ENCODE measurements at regions not wholly inside any gene's neighbourhood (a gene's known extent, or its start where the extent isn't known, plus 50 kb on each side); places are given as distances from the start of the nearest gene placed in this dataset.

DNA sequence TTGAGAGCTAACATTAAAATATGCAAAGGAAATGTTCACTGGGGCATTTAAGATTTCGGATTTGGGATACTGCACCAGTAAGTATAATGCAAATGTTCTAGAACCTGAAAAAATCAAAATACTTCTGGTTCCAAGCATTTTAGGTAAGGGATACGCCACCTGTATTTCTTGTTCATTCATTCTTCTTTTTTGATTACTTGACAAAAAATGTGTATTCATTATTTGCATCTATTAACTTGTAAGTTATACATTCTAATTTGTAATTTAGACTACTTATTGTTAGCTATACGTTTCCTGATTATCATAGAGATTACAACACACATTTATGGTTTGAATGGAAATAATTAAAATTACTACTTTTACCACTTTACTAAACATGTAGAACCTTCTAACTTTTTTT is 486.9 kb downstream of the SOX5 start:
- H3K9me3 ChIP-seq (ENCODE audit: control insufficient read depth, insufficient read depth, low read length) = no peaks in the 10 kb centered on the region; the same call in 1 of the 2 replicates
- H3K4me1 ChIP-seq (ENCODE audit: control insufficient read depth, low read length) = no peaks in the 10 kb centered on the region
- no peak for TF ChIP-seq EZH2phosphoT487 (IDR thresholded peaks at IDR 0.05; ENCODE audit: borderline replicate concordance, low read length)
- TF ChIP-seq, protein P1, sequence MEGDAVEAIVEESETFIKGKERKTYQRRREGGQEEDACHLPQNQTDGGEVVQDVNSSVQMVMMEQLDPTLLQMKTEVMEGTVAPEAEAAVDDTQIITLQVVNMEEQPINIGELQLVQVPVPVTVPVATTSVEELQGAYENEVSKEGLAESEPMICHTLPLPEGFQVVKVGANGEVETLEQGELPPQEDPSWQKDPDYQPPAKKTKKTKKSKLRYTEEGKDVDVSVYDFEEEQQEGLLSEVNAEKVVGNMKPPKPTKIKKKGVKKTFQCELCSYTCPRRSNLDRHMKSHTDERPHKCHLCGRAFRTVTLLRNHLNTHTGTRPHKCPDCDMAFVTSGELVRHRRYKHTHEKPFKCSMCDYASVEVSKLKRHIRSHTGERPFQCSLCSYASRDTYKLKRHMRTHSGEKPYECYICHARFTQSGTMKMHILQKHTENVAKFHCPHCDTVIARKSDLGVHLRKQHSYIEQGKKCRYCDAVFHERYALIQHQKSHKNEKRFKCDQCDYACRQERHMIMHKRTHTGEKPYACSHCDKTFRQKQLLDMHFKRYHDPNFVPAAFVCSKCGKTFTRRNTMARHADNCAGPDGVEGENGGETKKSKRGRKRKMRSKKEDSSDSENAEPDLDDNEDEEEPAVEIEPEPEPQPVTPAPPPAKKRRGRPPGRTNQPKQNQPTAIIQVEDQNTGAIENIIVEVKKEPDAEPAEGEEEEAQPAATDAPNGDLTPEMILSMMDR (IDR thresholded peaks at IDR 0.05; ENCODE audit: low read depth, low read length, poor library complexity, severe bottlenecking) = no peak
- H3K79me2 ChIP-seq (ENCODE audit: control insufficient read depth, low read length) = no peaks in the 10 kb centered on the region
- H3F3A ChIP-seq (ENCODE audit: control insufficient read depth, insufficient read depth) = no peaks in the 10 kb centered on the region
- H3K4me2 ChIP-seq (ENCODE audit: low read length) = no peak overlapping the region
- no peaks in the 10 kb centered on the region for H3K27me3 ChIP-seq (ENCODE audit: control insufficient read depth, low read length)
- H3K27ac ChIP-seq (ENCODE audit: low read depth, low read length) = no peak overlapping the region
- no peaks in the 10 kb centered on the region for H3K36me3 ChIP-seq (ENCODE audit: control insufficient read depth, low read length)
- no peaks in the 10 kb centered on the region for H3K9me2 ChIP-seq (replicated peaks; ENCODE audit: control insufficient read depth, low read length)
- no peak overlapping the region for H3K4me3 ChIP-seq (ENCODE audit: low read length)
- H4K20me1 ChIP-seq (ENCODE audit: control insufficient read depth, insufficient read depth, low read depth, low read length) = no peaks in the 10 kb centered on the region

DNA sequence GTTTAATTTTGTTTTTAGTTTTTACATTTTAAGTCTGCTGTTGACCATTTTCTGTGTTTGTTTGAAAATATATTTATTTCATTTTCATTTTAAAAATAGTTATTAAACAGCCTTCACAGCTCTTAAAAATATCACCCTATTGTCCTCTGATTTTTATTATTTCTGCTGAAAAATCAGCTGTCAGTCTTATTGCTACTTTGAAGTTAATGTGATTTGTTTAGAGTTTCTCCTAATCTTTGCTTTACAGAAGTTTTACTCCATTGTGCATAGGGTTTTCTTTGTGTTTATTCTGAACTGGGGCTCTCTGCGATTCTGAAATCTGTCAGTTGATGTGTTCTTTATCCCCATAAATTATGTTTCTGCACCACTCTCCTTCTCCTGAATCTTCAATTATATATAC is 486.3 kb downstream of the SOX5 start:
- H3K4me2 ChIP-seq (ENCODE audit: low read length) = no peak overlapping the region
- H3K27me3 ChIP-seq (ENCODE audit: control insufficient read depth, low read length) = no peaks in the 10 kb centered on the region

DNA sequence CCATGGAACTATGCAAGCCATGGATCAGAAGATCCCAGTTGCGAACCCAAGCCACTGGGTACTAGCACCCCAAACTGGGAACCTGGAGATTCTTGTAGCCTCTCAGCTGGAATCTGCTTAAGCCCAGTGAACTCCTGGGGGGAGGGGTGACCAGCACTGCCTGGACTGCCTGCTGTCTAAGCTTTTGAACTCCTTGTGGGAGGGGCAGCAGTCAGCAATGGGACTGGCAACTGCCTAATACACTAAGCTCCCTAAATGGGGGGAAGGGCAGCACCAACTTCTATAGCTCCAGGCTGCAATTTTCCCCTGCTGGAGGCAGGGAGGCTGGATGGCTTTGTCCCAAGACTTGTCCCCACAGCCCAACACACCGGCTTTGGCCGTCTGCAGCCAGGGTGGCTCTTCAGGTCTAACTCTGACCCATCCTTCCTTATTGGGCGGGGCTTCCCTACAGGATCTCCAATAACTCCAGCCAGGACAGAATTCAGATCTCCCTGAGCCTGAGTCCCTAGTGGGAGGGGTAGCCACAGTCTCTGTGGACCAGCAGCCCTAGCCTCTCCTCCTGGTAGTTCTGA is 485.1 kb downstream of the SOX5 start:
- Histone ChIP-seq H3K4me1 (ENCODE audit: control insufficient read depth, low read length) (no peaks in the 10 kb centered on the region), H3K9me2 (replicated peaks; ENCODE audit: control insufficient read depth, low read length) (no peaks in the 10 kb centered on the region), H3K27me3 (ENCODE audit: control insufficient read depth, low read length) (no peaks in the 10 kb centered on the region), H3K79me2 (ENCODE audit: control insufficient read depth, low read length) (no peaks in the 10 kb centered on the region), H4K20me1 (ENCODE audit: control insufficient read depth, insufficient read depth, low read depth, low read length) (no peaks in the 10 kb centered on the region), H3K27ac (ENCODE audit: low read depth, low read length) (no peak overlapping the region), H3K4me3 (ENCODE audit: low read length) (no peak overlapping the region), H3K36me3 (ENCODE audit: control insufficient read depth, low read length) (no peaks in the 10 kb centered on the region), H3K4me2 (ENCODE audit: low read length) (no peak overlapping the region), H3K9me3 (ENCODE audit: control insufficient read depth, insufficient read depth, low read length) (no peaks in the 10 kb centered on the region; the same call in 1 of the 2 replicates), H3F3A (ENCODE audit: control insufficient read depth, insufficient read depth) (no peaks in the 10 kb centered on the region)
- TF ChIP-seq EZH2phosphoT487 (IDR thresholded peaks at IDR 0.05; ENCODE audit: borderline replicate concordance, low read length) = no peak

More for the DNA sequence above, 486.3 kb downstream of the SOX5 start:
- H3K9me3 ChIP-seq (ENCODE audit: control insufficient read depth, insufficient read depth, low read length) = no peaks in the 10 kb centered on the region; the same call in 1 of the 2 replicates
- H4K20me1 ChIP-seq (ENCODE audit: control insufficient read depth, insufficient read depth, low read depth, low read length) = no peaks in the 10 kb centered on the region
- H3K4me3 ChIP-seq (ENCODE audit: low read length) = no peak overlapping the region
- H3F3A ChIP-seq (ENCODE audit: control insufficient read depth, insufficient read depth) = no peaks in the 10 kb centered on the region
- H3K79me2 ChIP-seq (ENCODE audit: control insufficient read depth, low read length) = no peaks in the 10 kb centered on the region
- no peak overlapping the region for H3K27ac ChIP-seq (ENCODE audit: low read depth, low read length)
- no peaks in the 10 kb centered on the region for H3K4me1 ChIP-seq (ENCODE audit: control insufficient read depth, low read length)
- no peaks in the 10 kb centered on the region for H3K36me3 ChIP-seq (ENCODE audit: control insufficient read depth, low read length)
- H3K9me2 ChIP-seq (replicated peaks; ENCODE audit: control insufficient read depth, low read length) = no peaks in the 10 kb centered on the region
- TF ChIP-seq EZH2phosphoT487 (IDR thresholded peaks at IDR 0.05; ENCODE audit: borderline replicate concordance, low read length) = no peak
- TF ChIP-seq, protein P1 (IDR thresholded peaks at IDR 0.05; ENCODE audit: low read depth, low read length, poor library complexity, severe bottlenecking) = no peak

DNA sequence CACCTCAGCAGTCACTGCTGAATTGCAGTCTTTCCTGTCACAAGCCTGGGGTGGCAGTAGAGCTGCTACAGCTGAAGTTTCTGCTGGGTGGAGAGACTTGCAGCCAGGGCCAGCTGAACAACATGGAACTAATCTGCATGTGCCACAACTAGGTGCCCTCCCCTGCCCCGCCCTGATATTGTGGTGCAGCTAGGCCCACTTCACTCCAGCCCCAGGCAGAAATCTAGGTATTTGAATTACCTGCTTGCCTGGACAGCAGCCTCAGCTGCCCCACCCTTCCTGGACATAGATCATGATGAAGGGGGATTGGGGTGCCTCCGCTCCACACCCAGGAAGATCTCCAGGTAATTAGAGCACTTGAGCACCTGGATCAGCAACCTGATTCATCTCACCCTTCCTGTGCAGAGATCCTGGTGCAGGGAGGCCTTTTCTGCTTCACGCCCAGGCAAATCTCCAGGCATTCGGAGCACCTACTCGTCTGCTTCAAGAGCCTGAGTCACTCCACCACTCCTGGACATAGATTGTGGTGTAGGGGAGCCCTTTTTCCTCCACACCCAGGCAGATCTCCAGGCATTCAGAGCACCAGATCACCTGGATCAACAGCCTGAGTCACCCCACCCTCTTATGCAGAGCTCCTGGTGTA is 477.0 kb downstream of the SOX5 start:
- no peaks in the 10 kb centered on the region for H3K79me2 ChIP-seq (ENCODE audit: control insufficient read depth, low read length)
- no peaks in the 10 kb centered on the region for H3K36me3 ChIP-seq (ENCODE audit: control insufficient read depth, low read length)
- no peaks in the 10 kb centered on the region for H3K4me1 ChIP-seq (ENCODE audit: control insufficient read depth, low read length)
- no peaks in the 10 kb centered on the region for H3K27me3 ChIP-seq (ENCODE audit: control insufficient read depth, low read length)
- peaks cover 3% of the 10 kb centered on the region; the same call in 1 of the 2 replicates for H3K9me3 ChIP-seq (ENCODE audit: control insufficient read depth, insufficient read depth, low read length)
- no peak overlapping the region for H3K4me2 ChIP-seq (ENCODE audit: low read length)
- no peaks in the 10 kb centered on the region; the same call in 1 of the 2 replicates for H3K9me2 ChIP-seq (replicated peaks; ENCODE audit: control insufficient read depth, low read length)
- no peaks in the 10 kb centered on the region for H3F3A ChIP-seq (ENCODE audit: control insufficient read depth, insufficient read depth)
- H3K27ac ChIP-seq (ENCODE audit: low read depth, low read length) = no peak overlapping the region
- no peak overlapping the region for H3K4me3 ChIP-seq (ENCODE audit: low read length)
- H4K20me1 ChIP-seq (ENCODE audit: control insufficient read depth, insufficient read depth, low read depth, low read length) = no peaks in the 10 kb centered on the region
- no peak for TF ChIP-seq EZH2phosphoT487 (IDR thresholded peaks at IDR 0.05; ENCODE audit: borderline replicate concordance, low read length)
- TF ChIP-seq, protein P1 (IDR thresholded peaks at IDR 0.05; ENCODE audit: low read depth, low read length, poor library complexity, severe bottlenecking) = no peak
